NCI-H1930 (cell line): ENCODE measurements at regions not wholly inside any gene's neighbourhood (a gene's known extent, or its start where the extent isn't known, plus 50 kb on each side); places are given as distances from the start of the nearest gene placed in this dataset.
A peak's percentile ranks its signal among the peaks of the same experiment; 100 is the strongest.

Experiments
- DNase-seq, 2 experiments: peaks; one replicate each; lab custom pipeline; 2025; lab: John Stamatoyannopoulos, UW

DNA sequence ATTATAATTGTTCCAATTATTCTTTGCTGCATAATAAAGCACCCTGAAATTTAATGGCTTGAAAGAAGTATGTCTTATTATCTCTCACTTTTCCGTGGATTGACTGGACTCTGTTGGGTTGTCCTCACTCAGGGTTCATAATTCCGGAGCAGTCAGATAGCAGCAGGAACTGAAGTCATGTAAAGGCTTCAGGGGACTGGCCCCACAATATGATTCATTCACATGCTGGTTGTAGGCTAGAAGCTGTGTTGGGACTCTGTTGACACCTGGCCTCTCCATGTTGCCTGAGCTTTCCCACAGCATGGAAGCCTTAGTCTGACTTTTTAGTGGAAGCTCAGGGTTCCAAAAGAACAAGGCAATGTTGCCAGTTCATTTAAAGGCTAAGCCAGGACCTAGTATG is 367.1 kb upstream of the ADGRL2 start:
- DNase-seq, result no peak

- no peak for DNase-seq
These were observed 368.1 kb upstream of the ADGRL2 start for GRCh38 chr1:81432654-81433109.

DNA sequence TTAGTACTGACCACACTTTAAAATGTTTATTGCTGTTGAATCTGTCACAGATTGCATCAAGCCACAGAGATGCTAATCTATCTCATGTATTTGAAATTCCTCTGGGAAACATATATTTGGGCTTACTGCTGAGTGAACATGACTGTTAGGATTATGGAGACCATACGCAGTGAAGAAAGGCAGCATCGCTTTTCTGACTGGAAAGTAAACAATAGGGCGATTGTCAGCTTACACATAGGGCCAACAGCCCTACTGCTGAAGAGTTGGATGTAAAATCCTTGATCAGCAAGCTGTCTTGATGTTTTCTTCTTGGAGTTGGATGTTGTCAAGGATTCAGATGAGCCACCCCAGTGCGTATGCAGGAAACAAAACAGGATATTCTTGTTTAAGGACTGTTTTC is 368.7 kb upstream of the ADGRL2 start:
- DNase-seq, result no peak

DNA sequence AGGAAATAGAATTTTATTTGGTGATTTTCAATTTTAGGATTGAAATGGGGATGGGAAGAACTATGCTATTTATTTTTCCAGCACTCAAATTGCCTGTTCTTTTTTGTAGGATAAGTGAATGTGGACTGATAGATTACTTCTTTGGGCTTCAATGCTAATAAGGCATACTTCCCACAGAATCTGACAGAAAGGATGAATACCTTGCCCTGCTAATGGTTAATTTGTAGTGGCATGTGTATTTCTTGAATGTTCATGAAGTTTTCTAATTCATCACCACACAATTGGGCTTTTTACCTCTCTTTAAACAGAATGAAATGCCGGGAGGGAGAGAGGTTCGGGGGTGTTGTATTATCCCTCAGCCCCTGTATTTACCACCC is 369.1 kb upstream of the ADGRL2 start:
- no peak for DNase-seq

DNA sequence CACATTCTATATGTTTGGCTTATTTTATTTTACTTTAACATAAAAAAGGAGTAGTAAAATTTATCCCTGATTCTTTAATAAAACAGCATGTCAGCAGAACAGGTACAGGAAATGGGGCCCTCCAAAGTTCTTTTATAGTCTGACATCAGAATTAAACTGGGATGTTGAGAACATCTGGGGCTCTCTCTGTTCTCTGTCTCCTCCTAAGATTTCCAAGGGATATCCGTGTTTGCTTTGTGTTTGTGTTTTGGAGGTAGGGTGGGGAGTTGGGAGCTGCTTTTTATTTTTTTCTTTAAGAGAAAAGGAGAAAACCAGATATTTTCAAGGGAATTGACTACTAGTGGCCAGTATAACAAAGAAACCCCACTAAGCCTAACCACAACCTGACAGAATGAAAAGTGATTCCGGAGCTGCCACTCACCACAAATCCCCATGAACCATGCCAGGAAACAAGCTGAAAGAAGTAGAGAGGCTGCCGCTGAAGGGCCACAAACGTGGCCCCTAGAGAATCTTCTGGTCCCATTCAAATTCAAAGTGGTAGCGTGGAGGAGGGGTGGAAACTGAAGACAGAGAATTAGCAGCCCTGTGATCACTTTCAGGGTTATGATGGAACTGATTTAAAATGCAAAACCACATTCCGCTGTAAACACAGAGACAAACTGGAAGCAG is 369.6 kb upstream of the ADGRL2 start:
- no peak for DNase-seq

GRCh38 chr1:81430236-81430938 is 370.3 kb upstream of the ADGRL2 start:
- no peak for DNase-seq

DNA sequence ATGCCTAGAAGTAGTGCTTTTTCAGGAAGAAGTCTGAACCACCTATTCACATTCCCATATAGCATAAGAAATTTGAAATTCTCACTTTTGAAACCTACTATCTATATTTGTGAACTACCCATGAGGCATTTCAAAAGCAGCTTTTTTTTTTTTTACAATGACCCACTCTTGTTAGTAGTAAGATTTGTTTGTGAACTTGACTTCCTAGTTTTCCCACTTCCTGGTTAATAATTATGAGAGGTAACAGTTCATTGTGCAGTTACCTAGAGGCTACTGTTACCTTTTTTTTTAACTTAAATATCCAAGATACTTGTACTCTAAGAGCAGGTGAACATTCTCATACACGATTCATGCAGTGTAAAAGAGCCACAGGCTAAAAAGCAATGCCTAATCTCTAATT is 371.7 kb upstream of the ADGRL2 start:
- no peak for DNase-seq

DNA sequence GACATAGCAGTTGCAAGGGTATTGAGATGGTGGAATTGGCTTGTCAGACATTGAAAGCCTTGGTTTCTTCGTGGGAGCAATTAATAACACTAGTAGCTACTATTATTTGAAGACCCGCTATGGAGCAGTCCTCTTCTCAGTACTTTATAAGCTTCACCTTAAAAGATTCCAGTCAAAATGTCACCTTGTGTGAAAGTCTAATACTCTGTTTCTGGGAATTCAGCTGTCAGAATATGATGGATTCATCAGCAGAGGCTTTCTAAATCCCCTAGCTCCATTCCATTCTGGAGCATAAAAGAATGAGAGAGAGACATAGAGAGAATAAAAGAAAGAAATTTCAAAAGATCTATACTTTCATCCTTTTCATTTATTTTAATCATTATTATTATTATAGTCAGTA is 375.9 kb upstream of the ADGRL2 start:
- no peak for DNase-seq

- peak in 1 of 2 experiments; percentile 15 for DNase-seq
These were observed 376.7 kb upstream of the ADGRL2 start for GRCh38 chr1:81424061-81424460.

DNA sequence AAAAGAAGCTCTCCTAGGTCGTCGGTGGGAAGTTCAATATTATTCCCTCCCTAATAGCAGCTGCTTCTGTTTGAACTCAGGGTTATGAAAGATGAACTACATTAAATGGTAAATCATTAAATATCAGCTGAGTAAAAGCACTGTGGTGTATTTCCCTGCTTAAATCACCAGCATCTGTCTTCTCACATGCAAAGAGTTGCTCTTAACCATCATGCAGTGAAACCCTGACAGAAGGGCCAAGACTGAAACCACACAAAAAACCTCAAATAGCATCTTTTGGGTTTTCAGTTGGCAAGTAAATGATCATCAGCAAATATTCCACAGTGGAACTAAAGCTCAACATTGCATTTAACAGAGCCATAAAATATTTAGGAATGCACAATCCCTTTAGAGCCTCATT is 380.0 kb upstream of the ADGRL2 start:
- no peak for DNase-seq

DNA sequence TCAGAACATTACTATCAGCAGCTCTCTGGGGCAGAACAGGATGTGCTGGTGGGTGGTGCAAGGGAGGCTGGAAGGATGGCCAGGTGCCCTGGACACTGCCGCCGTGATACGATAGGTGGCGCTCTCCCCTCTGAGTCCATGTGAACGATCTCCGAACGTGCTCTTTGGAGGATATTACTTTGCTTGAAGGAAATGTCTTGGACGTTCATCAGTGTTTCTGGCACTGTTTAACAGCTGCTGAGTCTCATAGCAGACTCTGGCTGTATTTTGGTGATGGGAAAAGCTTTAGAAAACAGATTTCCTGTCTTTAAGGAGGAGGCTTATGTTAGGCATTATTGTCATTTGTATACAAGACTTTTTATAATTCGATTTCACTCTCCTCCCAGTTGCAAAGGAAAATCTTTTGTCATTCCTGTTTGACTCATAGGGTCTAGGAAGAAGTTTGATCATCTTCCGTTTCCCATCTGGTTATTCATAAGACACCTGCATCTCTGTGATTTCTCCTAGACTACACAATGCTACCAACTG is 386.2 kb upstream of the ADGRL2 start:
- DNase-seq, result no peak

DNA sequence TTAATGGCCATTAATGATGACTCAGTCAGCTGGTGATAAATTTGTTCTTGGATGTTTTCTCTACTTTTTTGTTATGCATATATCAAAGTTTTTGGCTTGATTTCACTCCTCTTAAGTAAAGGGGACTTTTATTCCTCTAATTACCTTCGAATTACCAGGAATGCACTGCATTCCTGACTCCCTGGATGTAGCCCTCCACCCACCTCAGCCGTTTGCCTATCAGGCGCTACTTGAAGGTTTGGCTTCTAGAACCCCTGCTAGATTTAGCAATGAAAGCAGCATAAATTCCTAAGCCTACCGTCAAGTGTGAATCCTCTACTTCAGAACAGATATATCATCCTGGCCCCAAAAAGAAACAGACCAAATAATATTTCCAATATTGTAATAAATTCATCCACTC is 387.8 kb upstream of the ADGRL2 start:
- DNase-seq, result no peak

- no peak for DNase-seq
These were observed 389.8 kb upstream of the ADGRL2 start for GRCh38 chr1:81410941-81411340.

DNA sequence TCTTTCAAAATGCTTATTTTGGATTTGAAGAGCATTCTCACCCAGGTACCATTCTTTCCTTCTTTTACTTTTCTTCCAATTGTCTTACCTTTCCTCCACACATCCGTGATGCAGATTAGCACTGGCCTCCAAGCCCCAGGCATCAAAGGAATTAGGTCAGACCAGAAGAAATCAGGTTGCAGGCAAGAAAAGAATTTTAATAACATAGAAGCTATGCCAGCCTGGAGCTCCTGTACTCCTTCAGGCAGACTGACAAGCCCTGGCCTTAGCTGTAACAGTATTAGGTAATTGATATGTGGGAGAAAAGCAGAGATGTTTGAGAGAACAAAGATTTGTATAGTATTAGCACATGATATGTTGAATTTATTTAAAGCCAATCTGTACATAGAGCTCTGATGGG is 390.4 kb upstream of the ADGRL2 start:
- DNase-seq, result no peak

DNA sequence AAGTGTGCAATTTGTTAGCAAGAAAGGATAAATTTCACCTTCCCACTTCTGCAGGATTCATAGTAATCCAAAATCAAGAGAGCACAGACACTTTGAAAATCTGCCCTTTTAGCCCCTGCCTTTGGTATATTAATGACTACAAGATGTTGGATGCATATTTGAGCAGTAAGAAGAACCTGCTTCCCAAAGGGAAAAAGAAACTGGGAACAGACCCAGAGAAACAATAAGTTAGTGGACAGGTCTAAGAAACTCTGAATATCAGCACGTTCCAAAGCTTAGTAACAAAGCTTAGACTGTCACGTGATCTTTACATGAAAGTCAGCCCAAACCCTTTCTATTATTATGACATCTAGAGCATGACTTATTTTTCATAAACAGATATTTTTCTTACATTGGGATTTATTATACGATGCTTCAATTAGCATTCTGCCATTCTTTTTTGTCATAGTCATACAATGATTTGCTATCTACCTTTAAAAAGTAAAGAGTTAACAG is 390.9 kb upstream of the ADGRL2 start:
- no peak for DNase-seq

DNA sequence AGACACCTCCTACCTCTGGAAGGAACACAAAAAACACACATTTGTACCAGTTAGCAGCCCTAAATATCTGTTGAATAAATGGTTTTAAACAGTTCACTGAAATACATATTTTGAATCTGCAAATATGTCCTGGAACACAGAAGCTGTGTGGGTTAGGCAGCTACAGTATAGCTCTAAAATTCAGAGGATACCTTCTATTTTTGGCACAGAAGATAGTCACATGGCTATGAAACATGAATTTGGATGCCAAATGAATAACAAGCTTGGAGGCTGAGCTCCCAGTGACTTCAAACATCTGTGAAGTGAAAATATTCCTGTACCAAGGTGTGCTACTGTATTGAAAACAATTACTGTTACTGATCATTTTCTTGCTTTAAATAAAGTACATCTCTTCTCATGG is 391.5 kb upstream of the ADGRL2 start:
- DNase-seq, result no peak

- no peak for DNase-seq
These were observed 392.3 kb upstream of the ADGRL2 start for GRCh38 chr1:81408419-81408818.

- DNase-seq, result no peak
These were observed 393.5 kb upstream of the ADGRL2 start for GRCh38 chr1:81407000-81407821.

DNA sequence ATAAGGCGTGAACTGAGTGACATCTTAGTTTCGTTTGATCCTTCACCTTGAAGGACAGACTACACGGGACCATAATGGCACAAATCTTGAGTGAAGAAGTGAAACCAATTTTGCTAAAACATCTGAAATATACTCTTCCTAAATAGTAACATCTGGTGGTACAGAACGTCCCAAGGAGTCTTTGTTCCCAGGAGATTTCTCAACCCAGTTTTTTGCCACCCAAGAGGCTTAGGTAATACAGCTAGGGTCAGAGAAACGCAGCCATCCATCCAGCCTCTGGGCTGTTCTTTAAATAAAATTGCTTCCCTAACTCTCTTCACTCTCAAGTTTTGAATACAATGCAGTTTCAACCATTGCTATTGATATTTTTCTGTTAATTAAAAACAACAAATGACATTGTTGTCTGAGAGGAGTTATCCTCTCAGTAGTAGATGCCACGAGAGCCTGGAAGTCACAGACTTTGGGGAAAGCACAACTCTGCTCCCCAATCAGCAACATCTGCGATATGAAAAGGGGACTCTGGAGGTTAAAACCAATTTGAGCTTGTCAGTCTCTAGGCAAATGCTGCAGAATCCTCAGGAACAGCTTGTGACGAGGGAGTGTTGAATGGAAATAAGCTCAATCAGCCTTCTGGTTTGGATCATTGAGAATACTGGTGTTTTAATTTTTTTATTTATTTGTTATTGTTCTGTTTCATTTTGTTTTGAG is 394.3 kb upstream of the ADGRL2 start:
- no peak for DNase-seq

DNA sequence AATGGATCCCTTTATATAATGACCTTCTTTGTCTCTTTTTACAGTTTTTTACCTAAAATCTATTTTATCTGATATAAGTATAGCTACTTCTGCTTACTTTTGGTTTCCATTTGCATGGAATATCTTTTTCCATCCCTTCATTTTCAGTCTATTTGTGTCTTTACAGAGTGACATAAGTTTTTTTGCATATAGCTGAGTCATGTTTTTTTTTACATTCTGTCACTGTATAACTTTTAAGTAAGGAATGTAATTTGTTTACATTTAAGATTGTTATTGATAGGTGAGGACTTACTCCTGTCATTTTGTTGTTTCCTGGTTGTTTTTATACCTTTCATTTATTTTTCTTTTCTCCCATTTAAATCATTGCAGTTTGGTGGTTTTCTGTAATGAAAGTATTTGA is 402.7 kb upstream of the ADGRL2 start:
- DNase-seq, result no peak

GRCh38 chr1:81392526-81393226 is 408.1 kb upstream of the ADGRL2 start:
- no peak for DNase-seq
